ENCODE measurements at regions not wholly inside any gene's neighbourhood (a gene's known extent, or its start where the extent isn't known, plus 50 kb on each side); places are given as distances from the start of the nearest gene placed in this dataset.

- TF ChIP-seq CTCF (IDR thresholded peaks at IDR 0.05) (no peak), POLR2A (IDR thresholded peaks at IDR 0.05) (no peak), POLR2AphosphoS5 (IDR thresholded peaks at IDR 0.05) (no peak)
Measured at GRCh38 chr4:12674184-12674583, 810.0 kb downstream of the RAB28 start.
